SK-MEL-5 (cell line): ENCODE measurements at regions not wholly inside any gene's neighbourhood (a gene's known extent, or its start where the extent isn't known, plus 50 kb on each side); places are given as distances from the start of the nearest gene placed in this dataset.

Source experiments
- DNase-seq: peaks from one replicate; pipeline ENCODE4 v3.0.0-alpha.2; 2016; ENCODE audit warnings: low read depth, low spot score
- in situ Hi-C: cut with HindIII; loops from 2 replicates; pipeline ENCODE4 v1.10.0; 2016; ENCODE audit warnings: low sequenced_read_pairs, high pct_unique_total_duplicates, low pct_unique_long_range_greater_than_20kb

DNA sequence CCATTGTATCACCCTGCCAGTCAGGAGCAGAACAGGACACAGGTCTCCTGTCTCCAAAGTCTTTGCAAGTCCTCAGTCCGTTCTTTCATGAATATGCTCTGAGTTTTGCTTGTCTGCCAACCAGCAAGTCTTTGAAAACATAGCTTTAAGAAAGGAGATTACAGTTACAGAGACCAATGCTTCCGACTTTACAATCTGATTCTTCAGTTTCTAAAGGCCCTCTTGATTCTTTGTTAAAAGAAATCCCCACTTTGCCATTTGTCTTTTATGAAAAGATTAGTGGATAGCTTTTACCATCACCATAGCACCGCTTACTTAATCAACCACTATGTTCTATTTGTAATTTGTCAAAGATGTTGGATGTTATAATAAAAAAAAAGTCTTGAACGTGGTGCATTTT, 562.8 kb upstream of the BTBD3 start:
- in situ Hi-C loops, result no loop called here
- no peak for DNase-seq

DNA sequence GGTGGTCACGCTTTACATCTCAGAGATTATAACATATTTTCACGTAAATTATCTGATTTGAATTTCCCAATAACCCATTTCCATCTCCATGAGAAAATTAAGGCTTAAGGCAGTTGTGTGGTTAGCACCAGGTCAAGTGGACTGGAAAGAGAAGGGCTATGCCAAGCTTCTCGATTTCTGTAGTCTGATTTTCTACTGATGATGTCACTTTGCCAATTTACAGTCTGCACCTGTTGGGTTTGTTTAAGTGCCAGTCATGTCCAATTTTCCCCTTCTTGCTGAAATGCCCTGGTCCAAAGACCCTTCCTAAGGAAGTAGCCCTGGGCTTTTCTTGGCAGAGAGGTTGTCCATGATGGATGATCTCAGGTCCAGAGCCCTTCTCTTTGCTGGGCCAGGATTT, 562.3 kb upstream of the BTBD3 start:
- no peak for DNase-seq
- in situ Hi-C loops, result no loop called here

DNA sequence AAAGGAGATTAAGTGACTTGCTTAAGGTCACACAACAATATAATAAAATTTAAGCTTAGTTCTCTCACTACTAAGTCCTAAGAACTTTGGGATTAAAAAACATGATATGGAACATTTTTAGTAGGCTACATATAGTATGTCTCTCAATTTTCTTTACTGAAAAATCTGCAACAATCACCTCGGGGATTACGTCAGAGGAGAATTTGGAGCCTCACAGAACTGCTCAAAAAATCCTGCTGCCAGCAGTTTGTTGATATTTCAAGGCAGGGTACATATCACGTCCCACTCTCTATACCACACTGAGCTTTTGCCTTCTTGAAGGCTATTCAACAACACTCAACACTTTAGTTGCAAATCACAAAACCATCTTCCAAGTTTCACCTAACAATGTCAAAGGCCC, 561.6 kb upstream of the BTBD3 start:
- in situ Hi-C loops, result no loop called here
- DNase-seq, result no peak

DNA sequence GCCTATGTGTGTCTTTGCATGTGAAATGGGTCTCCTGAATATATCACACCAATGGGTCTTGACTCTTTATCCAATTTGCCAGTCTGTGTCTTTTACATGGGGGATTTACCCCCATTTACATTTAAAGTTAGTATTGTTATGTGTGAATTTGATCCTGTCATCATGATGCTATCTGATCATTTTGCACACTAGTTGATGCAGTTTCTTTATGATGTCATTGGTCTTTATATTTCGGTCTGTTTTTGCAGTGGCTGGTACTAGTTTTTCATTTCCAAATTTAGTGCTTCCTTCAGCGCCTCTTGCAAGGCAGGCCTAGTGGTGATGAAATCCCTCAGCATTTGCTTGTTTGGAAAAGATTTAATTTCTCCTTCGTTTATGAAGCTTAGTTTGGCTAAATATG, 555.2 kb upstream of the BTBD3 start:
- no peak for DNase-seq
- in situ Hi-C loops, result no loop called here

DNA sequence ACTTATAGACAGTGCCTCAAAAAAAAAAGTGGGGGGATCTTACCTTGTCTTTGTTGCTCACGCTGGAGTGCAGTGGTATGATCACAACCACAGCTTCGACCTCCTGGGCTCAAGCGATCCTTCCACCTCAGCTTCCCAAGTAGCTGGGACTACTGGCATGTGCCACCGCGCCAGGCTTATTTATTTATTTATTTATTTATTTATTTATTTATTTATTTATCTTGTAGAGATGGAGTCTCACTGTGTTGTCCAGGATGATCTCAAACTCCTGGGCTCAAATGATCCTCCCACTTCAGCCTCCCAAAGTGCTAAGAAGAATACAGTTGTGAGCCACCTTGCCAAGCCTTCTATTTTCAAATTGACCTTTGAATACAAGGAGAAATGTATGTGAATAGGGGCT, 553.0 kb upstream of the BTBD3 start:
- in situ Hi-C loops, result no loop called here
- no peak for DNase-seq

DNA sequence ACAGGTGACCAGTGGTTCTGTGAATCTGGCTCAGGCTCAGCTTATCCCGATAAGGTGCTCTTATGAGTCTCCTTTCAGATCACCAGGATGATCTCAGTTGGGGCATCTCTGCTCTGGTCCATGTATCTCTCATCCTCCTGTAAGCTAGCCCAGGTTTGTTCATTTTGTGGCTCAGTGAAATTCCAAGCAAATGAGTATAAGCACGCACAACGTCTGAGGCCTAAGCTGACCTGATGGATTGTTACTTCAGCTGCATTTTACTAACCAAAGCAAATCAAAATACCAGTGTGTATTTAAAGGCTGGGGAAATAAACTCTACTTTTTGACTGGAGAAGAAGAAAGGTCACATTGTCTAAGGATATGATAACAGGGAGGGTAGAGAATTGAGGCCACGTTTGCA, 551.0 kb upstream of the BTBD3 start:
- in situ Hi-C loops, result no loop called here
- DNase-seq, result no peak

DNA sequence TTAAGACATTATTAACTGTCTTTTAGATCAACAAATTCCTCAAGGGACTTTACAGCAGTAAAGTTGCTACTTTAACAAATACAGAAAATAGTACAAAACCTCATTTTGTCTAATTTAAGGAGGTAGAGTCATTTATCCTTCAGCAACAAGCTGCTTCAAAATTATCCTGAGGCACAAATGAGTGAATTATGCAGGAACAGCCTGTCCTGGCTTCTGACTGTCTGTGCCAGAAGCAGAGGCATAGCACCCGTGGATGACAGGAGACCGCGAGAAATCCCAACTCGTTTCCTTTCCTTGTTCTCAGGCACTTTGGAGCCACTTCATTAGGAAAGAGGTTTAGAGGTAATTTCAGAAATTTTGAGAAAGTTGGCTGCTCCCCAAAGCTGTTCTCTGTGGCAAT, 549.2 kb upstream of the BTBD3 start:
- DNase-seq, result no peak
- in situ Hi-C loops, result no loop called here

DNA sequence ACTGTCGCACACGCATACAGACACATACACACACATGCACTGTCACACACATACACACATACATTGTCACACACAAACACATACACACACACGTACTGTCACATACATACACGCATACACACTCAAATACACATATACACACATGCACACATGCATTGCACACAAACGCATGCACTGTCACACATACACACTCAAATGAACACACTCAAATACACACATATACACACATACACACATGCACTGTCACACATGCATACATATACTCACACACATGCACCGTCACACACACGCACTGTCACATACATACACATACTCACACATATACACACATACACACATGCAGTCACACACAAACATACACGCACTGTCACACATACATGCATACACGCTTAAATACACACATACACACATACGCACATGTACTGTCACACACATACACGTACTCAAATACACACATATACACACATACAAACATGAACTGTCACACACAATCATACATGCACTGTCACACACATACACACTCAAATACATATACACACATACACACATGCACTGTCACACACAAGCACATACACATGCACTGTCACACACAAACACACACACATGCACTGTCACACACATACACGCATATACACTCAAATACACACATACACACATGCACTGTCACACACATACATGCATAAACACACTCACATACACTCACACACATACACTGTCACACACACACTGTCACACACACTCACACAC, 548.6 kb upstream of the BTBD3 start:
- in situ Hi-C loops, result no loop called here
- DNase-seq, result no peak

DNA sequence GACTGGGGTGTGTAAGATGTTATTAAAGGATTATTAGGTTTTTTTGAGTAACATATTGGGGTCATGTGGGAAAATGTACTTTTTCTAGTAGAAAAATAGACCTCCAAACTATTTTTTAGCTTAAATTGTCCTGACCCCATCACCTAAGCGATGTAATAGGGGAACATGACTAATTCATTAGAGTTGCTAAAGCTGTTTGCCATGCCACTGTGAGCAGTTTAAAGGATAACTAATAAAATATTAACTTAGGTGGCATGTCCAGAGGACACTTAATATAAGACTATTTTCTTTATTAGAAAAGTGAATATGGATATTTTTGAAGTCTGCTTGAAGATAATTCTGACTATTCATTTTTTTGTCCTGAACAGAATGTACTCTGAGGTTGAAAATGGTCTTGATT, 545.9 kb upstream of the BTBD3 start:
- in situ Hi-C loops, result no loop called here
- no peak for DNase-seq

DNA sequence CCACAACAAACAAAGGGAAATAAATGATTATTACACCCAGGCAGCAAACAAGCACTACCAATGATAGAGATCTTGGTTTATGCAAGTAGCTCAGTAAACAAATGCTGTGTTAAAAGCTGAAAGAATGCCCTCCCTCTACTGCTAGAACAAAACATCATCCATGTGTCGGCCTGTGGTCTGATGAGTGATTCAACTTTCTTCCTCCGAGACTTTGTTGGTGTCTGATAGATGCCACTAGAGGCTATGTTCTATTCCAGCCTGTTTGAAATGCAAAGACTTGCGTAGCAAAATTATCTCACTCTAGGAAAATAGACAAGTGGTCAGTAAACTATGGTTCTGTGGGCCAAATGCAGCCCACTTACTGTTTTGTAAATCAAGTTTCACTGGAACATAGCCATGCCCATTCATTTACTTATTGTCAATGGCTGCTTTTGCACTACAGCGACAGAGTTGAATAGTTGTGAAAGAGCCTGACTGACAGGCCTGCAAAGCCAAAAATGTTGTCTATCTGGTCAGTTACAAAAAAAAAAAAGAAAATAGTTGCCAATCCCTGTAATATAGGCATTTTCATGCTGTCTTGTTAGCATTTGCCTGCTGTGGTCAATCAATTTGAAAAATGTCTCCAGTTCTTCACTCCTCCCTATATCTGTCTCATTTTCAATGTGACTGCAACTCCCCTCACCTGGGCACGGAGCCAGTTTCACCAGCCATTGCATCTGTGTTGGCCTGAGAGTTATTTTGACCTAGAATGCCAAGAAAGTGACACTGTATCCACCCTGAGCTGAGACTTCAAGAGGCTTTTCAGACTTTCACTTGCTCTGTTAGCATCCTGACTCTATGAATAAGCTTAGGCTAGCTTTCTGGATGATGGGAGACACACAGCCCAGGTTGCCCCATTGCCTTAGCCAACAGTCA, 544.6 kb upstream of the BTBD3 start:
- in situ Hi-C loops, result no loop called here
- DNase-seq, result no peak

DNA sequence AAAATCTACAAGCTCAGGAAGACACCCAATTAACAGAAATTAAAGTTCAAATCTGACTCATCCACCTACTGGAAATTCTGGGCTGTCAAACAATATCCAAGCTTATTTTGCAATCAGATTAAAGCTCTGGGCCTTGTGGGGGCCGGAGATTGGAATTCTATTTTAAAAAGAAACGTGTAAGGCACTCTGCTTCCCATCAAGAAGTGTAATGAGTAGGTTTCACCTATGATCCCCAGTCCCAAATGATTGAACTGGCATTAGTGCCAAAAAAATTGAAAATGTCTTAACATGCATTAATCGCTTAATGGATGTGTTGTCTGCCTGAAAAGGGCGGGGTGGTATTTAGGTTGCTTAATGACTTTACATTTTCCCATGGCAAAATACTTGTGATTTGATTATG, 542.4 kb upstream of the BTBD3 start:
- DNase-seq, result no peak
- in situ Hi-C loops, result no loop called here

DNA sequence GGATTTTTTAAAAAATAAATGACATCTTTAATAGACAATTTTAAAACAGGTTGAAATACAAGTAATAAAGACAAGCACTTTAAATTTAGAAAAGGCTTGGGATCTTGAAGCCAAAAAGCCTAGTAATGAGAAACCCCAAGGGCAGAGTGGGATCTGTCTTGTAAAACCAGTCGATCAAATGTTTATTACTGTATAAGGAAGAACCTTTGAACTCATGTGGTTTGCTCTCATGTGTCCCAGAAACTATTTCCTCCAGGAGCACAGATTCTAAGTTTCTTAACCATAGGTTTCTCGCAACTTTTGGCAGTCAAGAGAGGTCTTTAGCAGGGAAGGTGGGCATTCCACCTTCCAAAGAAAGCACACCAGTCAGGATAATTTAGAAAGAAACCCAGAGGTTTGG, 541.7 kb upstream of the BTBD3 start:
- in situ Hi-C loops, result no loop called here
- no peak for DNase-seq

DNA sequence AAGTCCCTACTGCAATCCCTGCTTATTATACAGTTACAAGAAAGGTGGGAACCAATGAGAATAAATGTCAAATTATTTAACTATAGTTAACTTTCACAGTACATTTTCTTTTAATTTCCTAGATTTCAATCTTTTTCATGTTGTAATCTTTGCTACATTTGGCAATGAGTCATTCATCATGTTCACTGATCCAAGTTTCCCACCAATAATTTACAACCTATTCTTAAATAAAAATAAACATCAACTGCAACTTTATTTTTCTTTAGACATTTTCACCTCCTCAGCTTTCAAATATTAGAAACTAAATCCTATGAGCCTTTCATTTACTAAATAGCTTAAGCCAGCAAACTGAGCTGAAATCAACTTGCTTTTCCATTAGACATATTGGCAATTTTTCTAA, 541.3 kb upstream of the BTBD3 start:
- in situ Hi-C loops, result no loop called here

DNA sequence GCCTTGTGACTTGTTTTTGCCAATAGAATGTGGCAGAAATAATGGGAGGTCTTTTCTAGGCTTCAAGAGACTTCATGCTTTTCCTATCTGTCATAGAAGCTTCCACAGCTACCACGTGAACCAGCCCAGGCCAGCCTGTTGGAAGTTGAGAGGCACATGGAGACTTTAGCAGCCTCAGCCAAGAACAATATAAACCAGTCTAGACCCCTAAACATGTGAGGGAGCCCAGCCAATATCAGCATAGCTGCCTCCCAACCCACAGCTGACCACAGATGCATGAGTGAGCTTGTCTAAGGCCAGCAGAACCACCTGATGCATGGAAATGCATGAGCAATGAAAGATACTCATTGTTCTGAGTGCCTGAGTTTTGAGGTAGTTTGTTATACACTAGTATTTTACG, 540.7 kb upstream of the BTBD3 start:
- in situ Hi-C loops, result no loop called here
- DNase-seq, result peak; percentile 47

More for the DNA sequence above, 541.3 kb upstream of the BTBD3 start:
- DNase-seq, result no peak

DNA sequence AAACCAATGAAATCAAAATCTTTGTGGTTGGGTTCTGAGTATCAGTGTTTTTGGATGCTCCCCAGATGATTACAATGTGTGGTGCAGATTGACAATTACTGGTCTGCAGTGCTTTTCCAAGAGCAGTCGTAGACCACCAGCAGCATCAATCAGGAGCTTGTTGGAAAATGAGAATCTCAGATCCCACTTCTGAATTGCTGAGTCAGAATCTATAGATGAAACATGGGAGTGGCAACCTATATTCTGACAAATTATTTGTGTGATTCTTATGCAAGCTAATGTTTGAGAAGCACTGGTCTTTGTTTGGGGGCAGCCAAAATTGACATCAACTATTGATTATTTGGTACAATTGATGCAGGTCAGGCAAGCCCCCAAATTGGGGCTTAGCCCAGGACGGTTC, 539.9 kb upstream of the BTBD3 start:
- DNase-seq, result no peak
- in situ Hi-C loops, result no loop called here

DNA sequence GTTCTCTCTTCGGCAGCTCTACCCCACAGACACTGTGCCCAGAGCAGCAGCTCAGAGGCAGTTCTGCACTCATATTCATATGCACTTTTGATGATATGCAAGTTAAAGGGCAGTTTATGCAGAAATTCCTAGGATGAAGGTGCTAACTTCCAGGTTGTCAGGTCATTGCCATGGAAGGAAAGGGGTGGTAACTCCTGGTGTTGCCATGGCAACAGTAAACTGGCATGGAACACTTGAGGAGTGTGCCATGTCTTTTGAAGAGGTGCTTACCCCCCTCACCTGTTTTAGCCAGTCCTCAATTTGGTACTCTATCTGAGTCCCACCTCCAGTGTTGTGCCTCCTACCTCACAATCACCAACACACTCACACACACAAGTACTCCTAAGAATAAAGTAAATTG, 539.4 kb upstream of the BTBD3 start:
- in situ Hi-C loops, result no loop called here

DNA sequence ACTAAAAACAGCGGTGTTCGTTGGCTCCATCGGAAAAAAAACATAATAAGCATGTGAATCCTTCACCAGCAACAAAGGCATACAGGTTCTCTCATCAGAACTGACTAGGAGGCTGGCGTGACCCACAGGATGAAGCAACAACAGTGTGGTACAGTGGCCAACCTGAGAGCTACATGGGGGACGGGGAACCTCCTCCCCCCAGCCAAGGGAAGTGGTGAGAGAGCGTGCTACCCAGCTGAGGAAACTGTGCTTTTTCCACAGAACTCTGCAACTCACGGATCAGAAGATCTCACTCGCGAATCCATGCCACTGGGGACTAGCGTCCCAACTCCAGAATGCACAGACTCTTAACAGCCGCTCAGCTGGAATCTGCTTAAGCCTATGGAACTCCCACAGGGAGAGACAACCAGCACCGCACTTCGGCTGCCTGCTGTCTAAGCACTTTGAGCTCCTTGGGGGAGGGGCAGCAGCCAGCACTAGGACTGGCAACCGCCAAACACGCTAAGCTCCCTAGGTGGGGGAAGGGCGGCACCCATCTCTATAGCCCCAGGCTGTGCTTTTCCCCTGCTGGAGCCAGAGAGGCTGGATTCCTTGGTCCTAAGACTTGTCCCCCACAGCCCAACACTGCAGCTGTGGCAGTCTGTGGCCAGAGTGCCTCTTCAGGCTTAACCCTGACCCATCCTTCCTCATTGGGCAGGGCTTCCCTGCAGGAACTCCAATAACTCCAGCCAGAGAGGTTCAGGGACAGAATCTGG, 538.3 kb upstream of the BTBD3 start:
- no peak for DNase-seq

More for the DNA sequence above, 539.4 kb upstream of the BTBD3 start:
- DNase-seq, result no peak

DNA sequence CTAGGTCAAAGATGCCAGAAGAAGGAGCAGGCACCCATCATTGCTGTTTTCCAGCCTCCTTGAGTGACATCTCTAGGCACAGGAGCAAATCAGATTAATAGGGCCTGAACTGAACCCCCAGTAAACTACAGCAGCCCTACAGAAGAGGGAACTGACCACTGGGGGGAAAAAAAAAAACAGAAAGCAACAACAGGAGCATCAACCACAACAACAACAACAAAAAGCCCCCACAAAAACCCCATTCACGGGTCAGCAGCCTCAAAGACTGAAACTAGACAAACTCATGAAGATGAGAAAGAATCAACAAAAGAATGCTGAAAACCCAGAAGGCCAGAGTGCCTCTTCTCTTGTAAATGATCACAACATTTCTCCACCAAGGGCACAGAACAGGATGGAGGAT, 537.4 kb upstream of the BTBD3 start:
- DNase-seq, result no peak
- in situ Hi-C loops, result no loop called here

More for the DNA sequence above, 538.3 kb upstream of the BTBD3 start:
- in situ Hi-C loops, result no loop called here
